ENCODE measurements at regions not wholly inside any gene's neighbourhood (a gene's known extent, or its start where the extent isn't known, plus 50 kb on each side); places are given as distances from the start of the nearest gene placed in this dataset.

GRCh38 chr22:48335442-48336139 lies 1492.1 kb downstream of the BRD1 start:
- WGBS, 2 donors: 76 to 78% methylated on average over 6 of the region's 8 CpGs
- TF ChIP-seq EP300 (IDR thresholded peaks at IDR 0.05): no peak
- Histone ChIP-seq H3K36me3 (no peaks in the 10 kb centered on the region), H3K27me3 (peaks cover 0 to 4% of the 10 kb centered on the region in 2 donors), H3K4me3 (no peak overlapping the region), H3K9me3 (peaks cover 0 to 6% (median 0%) of the 10 kb centered on the region in 4 donors), H3K4me1 (no peaks in the 10 kb centered on the region), H3K27ac (no peak overlapping the region)
- no peak for DNase-seq (ENCODE audit: low spot score in 2 of 2)

- Histone ChIP-seq H3K4me1 (no peaks in the 10 kb centered on the region), H3K27ac (no peak overlapping the region), H3K36me3 (no peaks in the 10 kb centered on the region), H3K4me3 (no peak overlapping the region), H3K27me3 (no peaks in the 10 kb centered on the region), H3K9me3 (peaks cover 0 to 12% (median 0%) of the 10 kb centered on the region in 4 donors)
- DNase-seq (ENCODE audit: low spot score in 2 of 2): no peak
- 89 to 92% methylated on average over 4 to 10 of the region's 10 CpGs for WGBS, 2 donors
- TF ChIP-seq POLR2A (IDR thresholded peaks at IDR 0.05) (no peak), CTCF (IDR thresholded peaks at IDR 0.05) (no peak), EP300 (IDR thresholded peaks at IDR 0.05) (no peak)
These were observed 1492.7 kb downstream of the BRD1 start for GRCh38 chr22:48334971-48335370.

- no peaks in the 10 kb centered on the region for H3K4me1 ChIP-seq
- 90 to 91% methylated on average over 37 to 39 of the region's 40 CpGs for WGBS, 2 donors
- peaks cover 0 to 21% (median 0%) of the 10 kb centered on the region in 4 donors for H3K9me3 ChIP-seq
- TF ChIP-seq POLR2A (IDR thresholded peaks at IDR 0.05): no peak
- no peak for TF ChIP-seq EP300 (IDR thresholded peaks at IDR 0.05)
- no peak for TF ChIP-seq CTCF (IDR thresholded peaks at IDR 0.05)
- H3K36me3 ChIP-seq: no peaks in the 10 kb centered on the region
- H3K4me3 ChIP-seq: no peak overlapping the region
- H3K27ac ChIP-seq: no peak overlapping the region
- no peaks in the 10 kb centered on the region for H3K27me3 ChIP-seq
- no peak for DNase-seq (ENCODE audit: low spot score in 2 of 2)
These were observed 1493.6 kb downstream of the BRD1 start for GRCh38 chr22:48333816-48334735.

- TF ChIP-seq CTCF (IDR thresholded peaks at IDR 0.05): no peak
- no peak for TF ChIP-seq EP300 (IDR thresholded peaks at IDR 0.05)
- no peak for TF ChIP-seq POLR2A (IDR thresholded peaks at IDR 0.05)
- Histone ChIP-seq H3K27ac (no peak overlapping the region), H3K27me3 (no peaks in the 10 kb centered on the region), H3K9me3 (peaks cover 0 to 28% (median 0%) of the 10 kb centered on the region in 4 donors), H3K4me3 (no peak overlapping the region), H3K36me3 (no peaks in the 10 kb centered on the region), H3K4me1 (no peaks in the 10 kb centered on the region)
- 89 to 91% methylated on average over 20 of the region's 20 CpGs for WGBS, 2 donors
- no peak for DNase-seq (ENCODE audit: low spot score in 2 of 2)
These were observed 1494.3 kb downstream of the BRD1 start for GRCh38 chr22:48333323-48333763.

- no peaks in the 10 kb centered on the region for H3K4me1 ChIP-seq
- H3K4me3 ChIP-seq: no peak overlapping the region
- 75 to 82% methylated on average over 25 to 32 of the region's 32 CpGs for WGBS, 2 donors
- no peak for DNase-seq (ENCODE audit: low spot score in 2 of 2)
- TF ChIP-seq POLR2A (IDR thresholded peaks at IDR 0.05) (no peak), EP300 (IDR thresholded peaks at IDR 0.05) (no peak), CTCF (IDR thresholded peaks at IDR 0.05) (no peak)
- no peaks in the 10 kb centered on the region for H3K27me3 ChIP-seq
- no peak overlapping the region for H3K27ac ChIP-seq
- peaks cover 0 to 34% (median 0%) of the 10 kb centered on the region in 4 donors for H3K9me3 ChIP-seq
- no peaks in the 10 kb centered on the region for H3K36me3 ChIP-seq
These were observed 1495.0 kb downstream of the BRD1 start for GRCh38 chr22:48332438-48333322.

Measured in tibial nerve (tissue), 4 donors.